ENCODE measurements at regions not wholly inside any gene's neighbourhood (a gene's known extent, or its start where the extent isn't known, plus 50 kb on each side); places are given as distances from the start of the nearest gene placed in this dataset.

DNA sequence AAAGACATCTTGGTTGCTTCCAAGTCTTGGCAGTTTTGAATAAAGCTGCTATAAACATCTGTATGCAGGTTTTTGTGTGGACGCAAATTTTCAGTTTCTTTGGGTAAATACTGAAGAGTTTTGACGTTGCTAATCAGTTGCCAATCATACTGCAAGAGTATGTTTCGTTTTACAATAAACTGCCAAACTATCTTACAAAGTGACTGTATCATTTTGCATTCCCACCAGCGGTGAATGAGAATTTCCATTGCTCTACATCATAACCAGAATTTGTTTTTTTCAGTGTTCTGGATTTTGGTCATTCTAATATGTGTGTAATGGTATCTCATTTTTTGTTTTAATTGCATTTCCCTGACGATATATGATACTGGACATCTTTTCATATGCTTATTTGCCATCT lies 190.8 kb upstream of the PARP11 start:
- TF ChIP-seq, protein P1, sequence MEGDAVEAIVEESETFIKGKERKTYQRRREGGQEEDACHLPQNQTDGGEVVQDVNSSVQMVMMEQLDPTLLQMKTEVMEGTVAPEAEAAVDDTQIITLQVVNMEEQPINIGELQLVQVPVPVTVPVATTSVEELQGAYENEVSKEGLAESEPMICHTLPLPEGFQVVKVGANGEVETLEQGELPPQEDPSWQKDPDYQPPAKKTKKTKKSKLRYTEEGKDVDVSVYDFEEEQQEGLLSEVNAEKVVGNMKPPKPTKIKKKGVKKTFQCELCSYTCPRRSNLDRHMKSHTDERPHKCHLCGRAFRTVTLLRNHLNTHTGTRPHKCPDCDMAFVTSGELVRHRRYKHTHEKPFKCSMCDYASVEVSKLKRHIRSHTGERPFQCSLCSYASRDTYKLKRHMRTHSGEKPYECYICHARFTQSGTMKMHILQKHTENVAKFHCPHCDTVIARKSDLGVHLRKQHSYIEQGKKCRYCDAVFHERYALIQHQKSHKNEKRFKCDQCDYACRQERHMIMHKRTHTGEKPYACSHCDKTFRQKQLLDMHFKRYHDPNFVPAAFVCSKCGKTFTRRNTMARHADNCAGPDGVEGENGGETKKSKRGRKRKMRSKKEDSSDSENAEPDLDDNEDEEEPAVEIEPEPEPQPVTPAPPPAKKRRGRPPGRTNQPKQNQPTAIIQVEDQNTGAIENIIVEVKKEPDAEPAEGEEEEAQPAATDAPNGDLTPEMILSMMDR (tag by site-specific recombination; IDR thresholded peaks at IDR 0.05), result no peak
- TF ChIP-seq ZXDB (tag by site-specific recombination; IDR thresholded peaks at IDR 0.05) (no peak), ZBTB21 (tag by site-specific recombination; IDR thresholded peaks at IDR 0.05) (no peak), ZNF707 (tag by site-specific recombination; IDR thresholded peaks at IDR 0.05) (no peak), ZNF174 (tag by site-specific recombination; IDR thresholded peaks at IDR 0.05) (no peak)
- TF ChIP-seq, protein P2, sequence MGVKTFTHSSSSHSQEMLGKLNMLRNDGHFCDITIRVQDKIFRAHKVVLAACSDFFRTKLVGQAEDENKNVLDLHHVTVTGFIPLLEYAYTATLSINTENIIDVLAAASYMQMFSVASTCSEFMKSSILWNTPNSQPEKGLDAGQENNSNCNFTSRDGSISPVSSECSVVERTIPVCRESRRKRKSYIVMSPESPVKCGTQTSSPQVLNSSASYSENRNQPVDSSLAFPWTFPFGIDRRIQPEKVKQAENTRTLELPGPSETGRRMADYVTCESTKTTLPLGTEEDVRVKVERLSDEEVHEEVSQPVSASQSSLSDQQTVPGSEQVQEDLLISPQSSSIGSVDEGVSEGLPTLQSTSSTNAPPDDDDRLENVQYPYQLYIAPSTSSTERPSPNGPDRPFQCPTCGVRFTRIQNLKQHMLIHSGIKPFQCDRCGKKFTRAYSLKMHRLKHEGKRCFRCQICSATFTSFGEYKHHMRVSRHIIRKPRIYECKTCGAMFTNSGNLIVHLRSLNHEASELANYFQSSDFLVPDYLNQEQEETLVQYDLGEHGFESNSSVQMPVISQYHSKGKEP (tag by site-specific recombination; IDR thresholded peaks at IDR 0.05), result no peak
